IMR-90 (cell line): ENCODE measurements at regions not wholly inside any gene's neighbourhood (a gene's known extent, or its start where the extent isn't known, plus 50 kb on each side); places are given as distances from the start of the nearest gene placed in this dataset.

Experiments
- CEBPB ChIP-seq: IDR thresholded peaks from 2 replicates; pipeline ENCODE4 v1.6.1; 2012; ENCODE audit warnings: low read depth, low read length, improper control_type of control experiment
- CTCF ChIP-seq: conservative IDR thresholded peaks from 2 replicates; pipeline ENCODE4 v1.5.1; 2012; ENCODE audit warnings: mild to moderate bottlenecking, low read depth, low read length, improper control_type of control experiment
- FOS ChIP-seq: fragments of 150-350 bp; IDR thresholded peaks from 2 replicates; pipeline ENCODE4 v1.6.1; 2016; ENCODE audit warnings: low read depth, low read length
- MAFK ChIP-seq: IDR thresholded peaks from 2 replicates; pipeline ENCODE4 v1.6.1; 2012; ENCODE audit warnings: low read depth, low read length, improper control_type of control experiment
- MXI1 ChIP-seq: IDR thresholded peaks from 2 replicates; pipeline ENCODE4 v1.6.1; 2012; ENCODE audit warnings: low read depth, mild to moderate bottlenecking, low read length, moderate library complexity, borderline replicate concordance
- POLR2A ChIP-seq: IDR thresholded peaks from 2 replicates; pipeline ENCODE4 v1.6.1; 2012; ENCODE audit warnings: mild to moderate bottlenecking, low read depth, low read length
- RCOR1 ChIP-seq: IDR thresholded peaks from 2 replicates; pipeline ENCODE4 v1.6.1; 2012; ENCODE audit warnings: mild to moderate bottlenecking, low read length, improper control_type of control experiment; ENCODE audit not compliant: insufficient replicate concordance
- RFX5 ChIP-seq: IDR thresholded peaks from 2 replicates; pipeline ENCODE4 v1.8.0; 2012; ENCODE audit warnings: low read depth, mild to moderate bottlenecking, low read length, moderate library complexity
- USF2 ChIP-seq: fragments of 150-350 bp; IDR thresholded peaks from 2 replicates; pipeline ENCODE4 v1.6.1; 2017; ENCODE audit warnings: mild to moderate bottlenecking, antibody characterized with exemption, low read length, low read depth

- TF ChIP-seq CTCF (no peak), POLR2A (no peak), MXI1 (no peak), CEBPB (no peak), FOS (no peak), MAFK (no peak), RCOR1 (no peak), RFX5 (no peak), USF2 (no peak)
These were observed 77.1 kb upstream of the SLC4A11 start for GRCh38 chr20:3316136-3316535.
